NCI-H2081 (cell line): ENCODE measurements at regions not wholly inside any gene's neighbourhood (a gene's known extent, or its start where the extent isn't known, plus 50 kb on each side); places are given as distances from the start of the nearest gene placed in this dataset.

Source experiments
- DNase-seq, 2 experiments: peaks; one replicate each; lab custom pipeline; 2025; lab: John Stamatoyannopoulos, UW

DNA sequence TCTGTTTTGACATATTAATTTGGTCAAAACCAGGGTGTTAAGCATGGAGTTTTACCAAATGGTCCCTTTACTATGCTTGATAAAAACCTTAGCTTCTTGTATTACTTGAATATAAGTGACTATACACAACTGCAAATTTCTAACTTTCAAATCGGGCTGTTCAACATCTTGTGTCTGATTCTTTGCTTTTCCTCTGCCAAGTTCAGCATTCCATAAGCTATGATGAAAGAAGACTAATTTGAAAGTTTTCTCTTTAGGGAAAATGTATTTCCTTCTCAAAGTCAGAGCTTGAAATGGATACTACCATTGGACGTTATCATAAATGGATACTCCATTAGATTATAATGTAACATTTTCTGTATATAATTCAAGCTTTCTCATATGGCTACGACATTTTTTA lies 792.9 kb downstream of the EFNA5 start:
- no peak for DNase-seq

DNA sequence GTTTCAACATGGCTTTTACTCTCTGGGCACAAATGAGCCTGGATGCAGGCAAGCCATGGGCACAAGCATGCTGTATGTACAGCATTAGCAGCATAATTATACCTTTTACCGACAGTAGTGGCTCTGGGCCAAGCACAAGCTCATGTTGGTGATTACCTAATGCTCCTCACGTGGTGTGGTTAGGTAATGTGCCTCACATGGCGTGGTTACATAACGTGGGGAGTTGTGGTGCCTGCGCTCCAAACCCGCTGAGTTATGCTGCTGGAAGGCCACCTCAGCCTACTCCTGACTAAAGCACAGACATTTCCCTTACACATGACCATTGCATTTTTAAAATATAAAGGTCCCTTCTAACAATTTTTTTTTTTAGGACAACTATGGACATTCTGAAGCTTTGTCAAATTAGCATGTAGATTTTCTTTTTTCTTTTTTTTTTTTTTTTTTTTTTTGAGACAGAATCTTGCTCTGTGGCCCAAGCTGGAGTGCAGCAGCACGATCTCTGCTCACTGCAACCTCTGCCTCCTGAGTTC lies 794.0 kb downstream of the EFNA5 start:
- DNase-seq = peak in 1 of 2 experiments; percentile 33

DNA sequence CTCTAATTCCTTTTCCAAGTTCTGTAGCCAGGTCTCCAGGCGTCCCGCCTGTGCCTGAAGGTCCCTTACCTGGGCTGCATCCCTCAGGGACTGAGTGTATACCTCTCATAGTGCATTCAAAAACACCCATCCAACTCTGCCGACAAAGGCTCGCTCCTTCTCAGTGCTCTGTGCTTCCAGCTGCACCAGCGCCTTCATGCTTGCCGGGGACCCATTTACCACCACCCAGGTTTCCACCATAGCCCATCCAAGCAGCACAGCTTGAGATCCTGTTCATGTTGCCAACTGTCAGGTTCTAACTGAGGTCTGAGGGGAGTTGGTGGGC lies 794.5 kb downstream of the EFNA5 start:
- no peak for DNase-seq

DNA sequence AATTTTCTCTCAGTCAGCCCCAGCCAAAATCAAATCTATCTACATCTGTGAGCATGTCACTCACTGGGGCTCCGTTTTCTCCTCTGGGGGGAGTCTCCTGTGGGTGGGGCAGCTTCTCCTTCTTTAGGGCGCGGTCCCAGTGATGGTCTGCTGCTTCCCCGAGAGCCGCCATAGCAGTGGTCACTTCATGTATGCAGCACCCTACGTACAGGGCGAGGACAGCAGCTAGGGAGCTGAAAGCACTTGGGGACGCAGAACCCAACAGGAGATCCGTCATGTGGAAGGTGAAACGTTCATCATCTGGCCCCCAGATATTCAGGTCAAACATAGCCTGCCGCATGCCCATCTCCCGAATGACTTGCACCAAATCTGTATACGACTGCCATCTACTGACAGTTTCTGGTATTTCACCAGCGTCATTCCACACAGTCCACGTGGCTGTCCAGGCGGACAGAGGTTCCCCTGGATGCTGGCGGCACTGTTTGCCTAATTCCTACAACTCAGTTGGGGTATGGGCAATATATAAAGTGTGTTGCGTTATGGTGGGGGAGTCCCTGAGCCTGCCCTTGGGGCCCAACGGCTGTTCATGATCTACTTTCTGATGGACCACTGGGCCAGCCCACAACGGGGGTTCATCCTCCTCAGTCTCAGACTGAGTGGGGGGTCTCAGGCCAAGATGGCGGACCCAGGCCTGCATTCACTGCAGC lies 795.0 kb downstream of the EFNA5 start:
- DNase-seq = no peak

DNA sequence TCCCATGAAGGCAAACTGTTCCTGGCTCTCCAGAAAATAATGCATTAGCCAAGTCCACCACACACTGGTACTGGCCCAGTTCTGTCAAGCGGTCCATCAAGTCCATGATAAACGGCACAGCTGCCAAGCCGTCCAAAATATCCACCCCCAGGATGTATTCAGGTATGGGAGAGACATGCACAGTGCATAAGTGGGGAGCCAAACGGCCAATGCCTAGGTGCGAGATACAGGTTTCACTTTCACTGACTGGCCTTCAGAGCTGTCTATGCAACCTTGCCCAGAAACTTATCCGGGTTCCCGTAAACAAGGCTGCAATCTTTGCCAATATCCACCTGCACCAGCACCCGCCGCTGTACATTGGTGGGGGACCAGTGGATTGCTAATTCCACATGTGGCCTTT lies 795.8 kb downstream of the EFNA5 start:
- DNase-seq = no peak

DNA sequence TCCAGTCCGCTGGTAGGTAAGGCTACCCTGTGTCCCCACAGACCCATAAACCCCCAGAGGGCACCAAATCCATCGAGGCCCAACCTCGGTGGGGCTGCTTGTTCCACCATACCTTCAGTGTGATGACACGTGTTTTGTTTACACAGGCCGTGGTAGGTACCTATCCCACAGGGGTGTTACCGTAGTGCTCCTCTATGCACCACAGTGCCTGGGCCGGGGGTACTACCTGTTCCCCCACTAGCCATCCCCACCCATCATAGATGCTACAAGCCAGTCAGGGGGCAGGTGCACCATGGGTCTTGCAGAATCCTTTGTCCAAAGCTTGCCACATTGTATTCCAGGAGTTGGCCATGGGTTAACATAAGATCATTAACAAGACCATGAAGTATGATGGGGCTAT lies 796.2 kb downstream of the EFNA5 start:
- no peak for DNase-seq

DNA sequence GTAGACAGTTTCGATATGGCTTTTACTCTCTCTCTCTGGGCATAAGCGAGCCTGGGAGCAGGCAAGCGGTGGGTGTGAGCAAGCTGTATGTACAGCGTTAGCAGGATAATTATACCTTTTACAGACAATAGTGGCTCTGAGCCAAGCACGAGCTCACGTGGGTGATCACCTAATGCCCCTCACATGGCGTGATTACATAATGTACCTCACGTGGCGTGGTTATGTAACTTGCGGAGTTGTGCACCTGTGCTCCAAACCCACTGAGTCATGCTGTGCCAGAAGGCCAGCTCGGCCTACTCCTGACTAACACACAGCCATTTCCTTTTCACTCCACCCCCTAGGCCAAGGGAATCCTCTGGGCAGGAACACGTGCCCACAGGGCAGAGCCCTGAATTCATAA lies 797.2 kb downstream of the EFNA5 start:
- DNase-seq = peak; percentile 66 to 92

DNA sequence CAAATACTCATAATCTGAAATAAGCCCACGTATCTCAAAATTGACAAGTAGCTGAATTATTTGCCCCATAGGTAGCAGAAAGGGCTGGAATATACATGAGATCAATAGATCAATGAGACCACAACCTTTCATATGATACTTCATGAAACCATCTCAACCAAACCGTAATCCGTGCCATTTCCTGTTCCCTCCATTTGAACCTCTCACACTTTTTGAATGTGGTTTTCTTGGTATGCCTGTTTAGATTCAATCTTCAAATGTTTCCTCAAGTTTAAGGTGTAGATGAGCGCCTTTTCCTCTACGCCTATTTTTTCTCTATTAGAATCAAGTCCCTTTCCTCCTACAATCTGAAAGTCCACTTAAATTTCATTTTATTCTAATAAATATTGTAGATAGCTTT lies 805.5 kb downstream of the EFNA5 start:
- DNase-seq = no peak

DNA sequence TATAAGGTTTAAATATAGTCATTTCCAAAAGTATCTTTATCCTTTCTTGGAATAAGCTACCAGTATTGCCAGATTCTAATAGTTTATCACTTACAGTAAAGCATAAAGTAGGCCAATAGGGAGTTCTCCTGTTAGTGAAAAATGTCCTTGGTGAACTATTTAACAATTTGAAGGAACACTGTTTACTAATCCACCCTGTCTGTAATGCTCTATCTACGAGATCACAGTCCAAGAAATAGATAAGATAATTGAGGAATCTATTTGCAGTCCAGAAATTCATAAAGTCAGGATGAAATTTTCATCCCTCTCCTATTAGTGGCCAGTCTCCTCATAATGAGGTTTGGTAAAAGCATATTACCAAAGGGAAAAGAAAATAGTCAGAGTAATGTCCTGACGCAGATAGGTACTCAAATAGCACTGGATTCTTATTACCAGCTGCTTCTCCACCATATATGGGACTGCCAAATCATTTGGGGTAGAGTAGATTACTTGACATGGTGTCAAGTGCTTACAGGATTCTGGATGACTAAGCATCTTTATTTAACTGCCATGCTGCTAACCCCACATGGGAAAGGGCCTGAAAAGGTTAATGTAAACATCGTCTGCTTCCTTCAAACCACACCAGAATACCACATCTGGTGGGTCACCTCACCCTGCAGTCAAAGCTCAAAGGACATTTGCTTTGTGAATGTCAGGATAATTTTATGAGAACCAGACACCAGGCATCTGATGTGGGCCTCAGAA lies 808.1 kb downstream of the EFNA5 start:
- DNase-seq = no peak

DNA sequence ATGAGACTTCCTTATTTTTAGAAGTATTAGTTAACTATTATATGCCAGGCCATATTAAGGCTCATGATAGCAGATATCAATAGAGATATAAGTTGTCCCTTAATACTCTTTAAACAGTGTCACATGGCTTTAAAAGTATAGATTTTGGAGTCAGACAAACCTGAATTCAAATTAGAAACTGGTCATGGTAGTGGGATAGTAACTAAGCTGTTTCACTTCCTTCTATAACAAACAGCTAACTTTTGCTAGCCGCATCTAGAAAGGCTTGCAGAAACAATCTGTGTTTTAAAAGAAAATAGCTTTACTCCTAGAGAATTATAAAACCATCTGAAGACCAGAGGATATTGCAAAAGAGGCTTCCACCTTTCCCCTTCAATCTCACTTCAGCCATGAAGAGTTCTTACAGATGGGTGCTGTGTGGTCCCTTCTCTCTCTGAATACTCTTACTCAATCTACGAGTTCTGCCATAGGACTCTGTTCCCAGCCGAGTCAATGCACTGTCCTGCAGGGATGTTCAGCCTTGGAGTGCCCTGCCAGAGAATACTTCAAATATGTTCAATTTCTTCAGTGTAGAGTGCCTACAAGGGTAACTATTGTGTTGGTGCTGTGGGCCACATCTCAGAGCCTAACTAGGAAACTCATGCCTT lies 810.2 kb downstream of the EFNA5 start:
- DNase-seq = no peak

DNA sequence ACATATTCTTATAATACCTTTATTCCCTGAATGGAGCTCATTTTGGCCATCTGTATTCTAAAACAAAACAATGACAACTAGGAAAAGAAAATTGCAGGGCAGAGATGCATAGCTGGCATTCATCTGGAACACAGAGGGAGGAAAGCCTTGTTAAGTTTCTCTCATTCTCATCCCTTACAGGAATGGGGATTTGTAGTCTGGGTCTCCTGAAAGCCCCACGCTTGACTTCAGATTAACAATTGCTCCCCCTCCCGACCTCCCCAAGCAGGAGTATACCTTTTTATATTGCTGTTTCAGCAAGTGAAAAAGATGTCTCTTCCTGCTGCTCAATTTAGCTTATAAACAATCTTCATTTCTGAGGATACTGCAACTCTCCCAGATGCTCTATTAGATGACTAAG lies 812.1 kb downstream of the EFNA5 start:
- no peak for DNase-seq

DNA sequence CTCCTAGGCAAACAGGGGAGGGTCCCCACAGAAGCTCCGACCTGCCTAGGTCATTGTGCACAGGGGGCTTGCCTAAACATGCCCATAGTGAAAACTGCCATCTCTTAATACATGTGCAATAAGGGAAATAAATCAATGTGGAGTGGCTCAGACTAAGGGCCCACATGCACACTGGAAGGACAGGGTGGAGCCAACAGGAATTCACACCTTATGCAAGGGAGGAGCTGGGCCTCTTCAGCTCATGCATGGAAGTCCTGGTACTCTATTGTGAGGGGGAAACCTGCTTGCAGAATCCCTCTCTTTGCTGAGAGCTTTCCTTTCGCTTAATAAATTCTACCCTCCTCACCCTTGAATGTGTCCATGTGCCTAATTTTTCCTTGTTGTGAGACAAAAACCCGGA lies 815.8 kb downstream of the EFNA5 start:
- DNase-seq = no peak

DNA sequence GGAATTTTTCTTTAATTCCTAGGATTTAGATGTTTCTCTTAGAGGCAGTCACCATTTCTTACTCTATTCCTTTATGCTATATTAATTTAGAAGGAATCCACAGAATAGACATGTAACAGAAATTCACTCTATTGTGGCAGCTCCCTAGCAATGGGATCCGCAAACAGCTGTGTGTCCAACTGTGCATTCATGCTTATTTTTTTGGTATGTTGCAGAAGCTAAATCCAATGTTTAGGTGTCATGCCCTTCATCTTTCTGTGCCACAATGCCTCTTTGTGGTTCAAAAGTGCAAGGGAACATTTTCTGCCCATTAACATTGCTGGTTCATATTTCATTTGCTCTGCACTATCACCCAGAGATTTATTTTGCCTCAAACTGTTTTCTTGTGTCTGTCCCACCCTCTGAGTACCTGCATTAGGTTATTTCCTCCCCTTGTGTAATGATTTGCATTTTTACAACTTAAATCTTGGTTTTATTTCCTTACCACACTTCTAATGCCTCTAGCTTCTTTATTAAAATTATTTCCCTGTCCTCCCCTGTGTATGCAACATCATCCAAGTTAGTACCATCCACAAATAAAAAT lies 816.5 kb downstream of the EFNA5 start:
- no peak for DNase-seq

DNA sequence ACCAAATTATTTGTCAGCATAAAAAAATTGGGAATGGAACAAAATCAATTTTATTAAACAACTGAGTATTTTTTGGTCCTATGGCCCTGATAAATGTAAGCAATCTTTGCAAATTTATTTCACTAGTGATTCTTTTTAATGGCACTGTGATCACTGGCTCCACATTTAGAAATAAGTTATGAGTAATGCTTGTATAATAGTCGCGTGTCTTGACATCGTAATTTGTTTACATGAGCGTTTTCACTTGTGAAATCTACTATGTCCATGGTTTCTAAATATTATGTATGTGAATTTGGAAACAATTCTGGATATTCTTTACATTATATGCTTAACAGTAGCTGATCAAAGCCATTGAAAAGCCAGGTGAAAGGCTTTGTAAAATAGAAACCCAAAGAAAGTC lies 817.5 kb downstream of the EFNA5 start:
- no peak for DNase-seq

DNA sequence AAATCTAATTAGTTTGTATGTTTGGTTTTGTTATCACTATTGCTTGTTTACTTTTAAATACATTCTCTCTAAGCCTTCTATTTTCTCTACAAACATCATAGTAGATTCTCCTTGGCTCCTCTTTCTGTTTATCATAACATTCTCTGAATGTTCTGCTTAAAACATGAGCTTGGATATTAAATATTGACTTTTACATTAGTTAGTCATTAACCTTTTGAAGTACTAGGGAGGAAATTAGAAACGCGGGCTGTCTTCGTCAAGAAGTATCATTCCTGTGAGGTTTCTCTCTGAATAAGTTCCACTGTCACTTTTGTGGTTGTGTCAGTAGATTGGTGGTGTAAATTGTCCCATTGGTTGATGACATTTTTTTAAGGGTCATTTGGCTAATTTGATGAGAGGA lies 821.5 kb downstream of the EFNA5 start:
- no peak for DNase-seq

DNA sequence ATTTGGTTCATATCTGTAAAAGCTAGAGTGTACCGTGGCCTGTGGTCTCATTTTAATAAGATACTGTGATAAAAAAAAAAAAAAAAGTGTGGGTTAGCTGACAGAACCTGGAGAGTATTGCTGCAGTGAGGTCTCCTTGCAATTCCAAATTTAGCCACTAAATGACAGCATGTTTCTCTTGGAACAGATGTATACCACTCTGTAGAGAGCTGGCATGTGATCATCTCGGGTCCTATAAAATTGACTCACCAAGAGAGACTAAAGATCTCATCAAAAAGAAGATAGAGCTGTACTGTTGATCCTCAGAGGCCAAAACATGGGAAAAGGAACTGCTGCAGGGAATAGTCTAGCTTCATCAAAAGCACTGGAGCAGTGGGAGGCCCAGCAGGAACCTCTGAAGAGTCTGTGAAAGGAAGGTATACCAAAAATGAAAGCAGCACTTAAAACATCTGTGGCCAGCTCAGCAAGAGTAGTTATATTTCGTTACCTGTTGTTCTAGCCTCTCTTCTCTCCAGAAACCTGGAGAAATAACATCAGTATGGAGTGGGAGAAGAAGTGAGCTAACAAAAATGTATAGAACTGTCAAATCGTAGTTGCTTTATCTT lies 826.8 kb downstream of the EFNA5 start:
- DNase-seq = peak in 1 of 2 experiments; percentile 8

DNA sequence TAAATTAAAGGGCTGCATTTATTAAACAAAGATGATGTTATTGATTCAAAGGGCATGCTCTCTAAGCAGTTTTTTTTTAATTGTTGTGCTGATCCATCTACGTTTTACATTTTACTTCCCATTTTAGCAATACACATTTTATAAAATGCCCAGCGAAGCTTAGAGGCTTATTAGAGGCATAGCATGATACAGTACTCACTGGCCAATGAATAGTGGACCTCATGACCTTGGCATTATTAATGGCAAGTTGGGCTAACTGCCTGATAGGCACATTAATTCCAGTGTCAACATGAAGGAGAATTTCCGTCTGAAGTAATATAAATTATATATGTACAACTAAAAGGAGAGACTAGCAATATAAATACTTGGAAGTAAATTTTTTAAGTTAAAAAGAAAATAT lies 837.2 kb downstream of the EFNA5 start:
- DNase-seq = no peak

DNA sequence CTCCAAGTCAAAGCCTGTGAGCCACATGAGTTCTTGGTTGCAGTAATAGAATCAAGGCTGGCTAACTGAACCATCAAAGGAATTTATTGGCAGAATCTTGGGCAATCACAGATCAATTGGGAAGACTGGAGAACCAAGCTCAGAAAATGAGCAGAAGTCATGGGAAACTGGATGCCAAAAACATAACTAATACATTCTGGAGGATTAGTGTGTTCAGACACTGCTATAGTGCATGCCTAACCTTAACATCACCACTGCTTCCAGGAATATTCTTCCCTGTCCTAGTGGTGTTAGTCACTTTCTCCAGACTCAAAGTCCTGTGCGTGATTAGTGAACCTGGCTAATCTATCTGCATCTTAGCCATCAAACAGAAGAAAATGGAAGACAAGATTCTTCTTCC lies 843.7 kb downstream of the EFNA5 start:
- DNase-seq = no peak

DNA sequence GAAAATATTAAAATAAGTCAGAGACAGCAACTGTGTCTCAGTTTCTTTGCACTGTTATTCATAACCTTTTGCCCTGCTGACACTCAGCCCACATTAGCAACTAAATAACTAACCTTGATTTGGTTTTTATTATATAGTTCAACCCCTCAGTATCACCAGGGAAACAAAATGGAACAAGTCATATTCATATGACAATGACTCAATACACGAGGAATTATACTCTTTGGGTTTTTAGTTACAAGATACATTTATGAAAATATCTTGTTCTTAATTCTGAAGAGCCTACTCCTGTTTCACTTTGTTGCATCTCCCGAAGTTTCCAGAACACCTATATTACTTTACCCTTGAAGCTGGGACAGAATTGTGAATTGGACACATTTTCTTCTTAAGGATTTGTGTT lies 845.4 kb downstream of the EFNA5 start:
- no peak for DNase-seq

DNA sequence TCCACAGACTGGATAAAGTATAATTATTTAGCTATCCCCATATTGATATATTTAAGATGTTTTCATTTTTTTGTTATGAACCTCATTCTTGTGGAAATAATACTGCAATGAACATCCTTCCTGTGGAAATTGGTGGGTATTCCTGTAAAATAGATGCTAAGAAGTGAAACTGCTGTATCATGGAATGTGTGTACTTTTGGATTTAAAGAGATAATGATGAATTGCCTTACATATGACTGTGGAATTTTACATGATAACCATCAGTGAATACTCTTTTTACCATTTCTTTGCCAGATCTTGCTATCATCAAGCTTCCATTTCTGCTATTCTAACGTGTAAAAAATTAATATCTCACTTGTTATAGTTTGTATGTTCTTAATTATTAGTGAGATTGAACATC lies 847.9 kb downstream of the EFNA5 start:
- no peak for DNase-seq

DNA sequence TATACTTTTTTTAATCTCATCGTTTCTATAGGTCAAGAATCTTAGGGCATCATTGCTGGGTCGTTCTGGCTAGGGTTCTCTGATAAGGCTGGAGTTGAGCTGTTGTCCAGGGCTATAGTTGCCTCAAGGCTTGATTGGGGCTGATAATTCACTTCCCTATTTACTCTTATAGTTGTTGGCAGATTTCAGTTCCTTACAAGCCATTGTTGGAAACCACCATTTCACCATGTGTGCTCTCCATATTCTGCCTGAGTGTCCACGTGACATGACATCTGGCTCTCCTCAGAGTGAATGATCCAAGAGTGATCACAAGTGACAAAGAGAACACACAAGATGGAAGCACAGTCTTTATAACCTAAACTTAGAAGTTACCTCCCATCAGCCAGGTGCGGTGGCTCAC lies 852.2 kb downstream of the EFNA5 start:
- no peak for DNase-seq

DNA sequence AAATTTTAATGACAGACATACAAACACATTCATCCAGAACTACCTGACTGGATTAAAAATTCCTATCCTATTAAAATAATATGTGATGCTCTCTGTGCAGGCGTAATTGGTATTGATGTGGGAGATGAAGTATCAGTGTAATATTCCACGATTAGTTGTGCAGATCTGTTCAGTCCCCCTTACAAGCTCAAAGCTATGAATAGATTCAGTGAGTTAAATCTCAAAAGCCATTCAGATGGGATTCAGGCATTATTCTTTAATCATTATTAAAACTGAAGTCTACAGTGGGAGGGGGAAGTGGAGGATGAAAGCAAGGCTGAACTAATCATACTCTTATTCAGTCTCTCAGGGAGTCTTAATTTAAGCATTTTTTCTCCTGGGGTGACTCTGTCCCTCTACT lies 855.8 kb downstream of the EFNA5 start:
- DNase-seq = no peak
